ENCODE measurements at regions not wholly inside any gene's neighbourhood (a gene's known extent, or its start where the extent isn't known, plus 50 kb on each side); places are given as distances from the start of the nearest gene placed in this dataset.

GRCh38 chr21:31493350-31493880, 149.4 kb upstream of the TIAM1 start:
- peaks cover 5% of the 10 kb centered on the region for H3K9me3 Mint-ChIP-seq
- H3K4me3 Mint-ChIP-seq, result no peak overlapping the region
- intact Hi-C loops (cut with micrococcal nuclease), result no loop called here
- H3K27me3 Mint-ChIP-seq, result peaks cover 5% of the 10 kb centered on the region
- peaks cover 2% of the 10 kb centered on the region for H3K4me1 Mint-ChIP-seq
- DNase-seq, result no peak
- H3K27ac Mint-ChIP-seq, result no peak overlapping the region
- H3K36me3 Mint-ChIP-seq (ENCODE audit: low read depth), result no peaks in the 10 kb centered on the region

- Mint-ChIP-seq H3K4me3 (no peak overlapping the region), H3K27ac (no peak overlapping the region), H3K27me3 (peaks cover 5% of the 10 kb centered on the region), H3K36me3 (ENCODE audit: low read depth) (no peaks in the 10 kb centered on the region), H3K4me1 (peaks cover 2% of the 10 kb centered on the region), H3K9me3 (peaks cover 8% of the 10 kb centered on the region)
- no peak for DNase-seq
- intact Hi-C loops (cut with micrococcal nuclease), result no loop called here
Measured at GRCh38 chr21:31491617-31492016, 147.6 kb upstream of the TIAM1 start.

GRCh38 chr21:31490443-31490842, 146.4 kb upstream of the TIAM1 start:
- Mint-ChIP-seq H3K27me3 (peaks cover 5% of the 10 kb centered on the region), H3K9me3 (peaks cover 11% of the 10 kb centered on the region), H3K36me3 (ENCODE audit: low read depth) (no peaks in the 10 kb centered on the region), H3K27ac (no peak overlapping the region), H3K4me3 (no peak overlapping the region), H3K4me1 (peaks cover 2% of the 10 kb centered on the region)
- DNase-seq, result no peak
- intact Hi-C loops (cut with micrococcal nuclease), result no loop called here

GRCh38 chr21:31489726-31490125, 145.7 kb upstream of the TIAM1 start:
- intact Hi-C loops (cut with micrococcal nuclease), result no loop called here
- Mint-ChIP-seq H3K4me1 (peaks cover 2% of the 10 kb centered on the region), H3K4me3 (no peak overlapping the region), H3K27me3 (peaks cover 5% of the 10 kb centered on the region), H3K36me3 (ENCODE audit: low read depth) (no peaks in the 10 kb centered on the region), H3K9me3 (peaks cover 13% of the 10 kb centered on the region), H3K27ac (no peak overlapping the region)
- no peak for DNase-seq

GRCh38 chr21:31489014-31489413, 145.0 kb upstream of the TIAM1 start:
- intact Hi-C loops (cut with micrococcal nuclease), result no loop called here
- peaks cover 14% of the 10 kb centered on the region for H3K9me3 Mint-ChIP-seq
- H3K4me3 Mint-ChIP-seq, result no peak overlapping the region
- DNase-seq, result no peak
- peaks cover 2% of the 10 kb centered on the region for H3K27me3 Mint-ChIP-seq
- H3K27ac Mint-ChIP-seq, result no peak overlapping the region
- H3K36me3 Mint-ChIP-seq (ENCODE audit: low read depth), result no peaks in the 10 kb centered on the region
- peaks cover 2% of the 10 kb centered on the region for H3K4me1 Mint-ChIP-seq

- peaks cover 1% of the 10 kb centered on the region for H3K36me3 Mint-ChIP-seq (ENCODE audit: low read depth)
- H3K4me1 Mint-ChIP-seq, result no peaks in the 10 kb centered on the region
- H3K27me3 Mint-ChIP-seq, result peaks cover 5% of the 10 kb centered on the region
- intact Hi-C loops (cut with micrococcal nuclease), result no loop called here
- H3K27ac Mint-ChIP-seq, result no peak overlapping the region
- no peak overlapping the region for H3K4me3 Mint-ChIP-seq
- no peak for DNase-seq
- H3K9me3 Mint-ChIP-seq, result peaks cover 24% of the 10 kb centered on the region
Measured at GRCh38 chr21:31484219-31484618, 140.2 kb upstream of the TIAM1 start.

GRCh38 chr21:31483146-31483545, 139.1 kb upstream of the TIAM1 start:
- H3K9me3 Mint-ChIP-seq, result peaks cover 25% of the 10 kb centered on the region
- H3K36me3 Mint-ChIP-seq (ENCODE audit: low read depth), result peaks cover 2% of the 10 kb centered on the region
- H3K4me3 Mint-ChIP-seq, result no peak overlapping the region
- no peak for DNase-seq
- no peak overlapping the region for H3K27ac Mint-ChIP-seq
- H3K27me3 Mint-ChIP-seq, result peaks cover 8% of the 10 kb centered on the region
- intact Hi-C loops (cut with micrococcal nuclease), result no loop called here
- no peaks in the 10 kb centered on the region for H3K4me1 Mint-ChIP-seq

GRCh38 chr21:31482460-31482859, 138.4 kb upstream of the TIAM1 start:
- Mint-ChIP-seq H3K27me3 (peaks cover 11% of the 10 kb centered on the region), H3K4me3 (no peak overlapping the region), H3K9me3 (peaks cover 24% of the 10 kb centered on the region), H3K27ac (no peak overlapping the region), H3K36me3 (ENCODE audit: low read depth) (peaks cover 2% of the 10 kb centered on the region), H3K4me1 (no peaks in the 10 kb centered on the region)
- intact Hi-C loops (cut with micrococcal nuclease), result no loop called here
- no peak for DNase-seq

- DNase-seq, result no peak
- peaks cover 12% of the 10 kb centered on the region for H3K27me3 Mint-ChIP-seq
- no peak overlapping the region for H3K27ac Mint-ChIP-seq
- no peak overlapping the region for H3K4me3 Mint-ChIP-seq
- intact Hi-C loops (cut with micrococcal nuclease), result no loop called here
- peaks cover 21% of the 10 kb centered on the region for H3K9me3 Mint-ChIP-seq
- H3K36me3 Mint-ChIP-seq (ENCODE audit: low read depth), result peaks cover 2% of the 10 kb centered on the region
- H3K4me1 Mint-ChIP-seq, result no peaks in the 10 kb centered on the region
Measured at GRCh38 chr21:31480228-31480627, 136.2 kb upstream of the TIAM1 start.

- H3K27me3 Mint-ChIP-seq, result peaks cover 12% of the 10 kb centered on the region
- intact Hi-C loops (cut with micrococcal nuclease), result no loop called here
- H3K4me3 Mint-ChIP-seq, result no peak overlapping the region
- DNase-seq, result no peak
- H3K36me3 Mint-ChIP-seq (ENCODE audit: low read depth), result peaks cover 2% of the 10 kb centered on the region
- H3K4me1 Mint-ChIP-seq, result no peaks in the 10 kb centered on the region
- peaks cover 18% of the 10 kb centered on the region for H3K9me3 Mint-ChIP-seq
- no peak overlapping the region for H3K27ac Mint-ChIP-seq
Measured at GRCh38 chr21:31479714-31480113, 135.7 kb upstream of the TIAM1 start.

GRCh38 chr21:31479222-31479621, 135.2 kb upstream of the TIAM1 start:
- Mint-ChIP-seq H3K27ac (no peak overlapping the region), H3K27me3 (peaks cover 12% of the 10 kb centered on the region), H3K4me1 (no peaks in the 10 kb centered on the region), H3K4me3 (no peak overlapping the region), H3K9me3 (peaks cover 17% of the 10 kb centered on the region), H3K36me3 (ENCODE audit: low read depth) (peaks cover 2% of the 10 kb centered on the region)
- no peak for DNase-seq
- intact Hi-C loops (cut with micrococcal nuclease), result no loop called here

GRCh38 chr21:31476263-31477022, 132.4 kb upstream of the TIAM1 start:
- Mint-ChIP-seq H3K27ac (no peak overlapping the region), H3K4me1 (no peaks in the 10 kb centered on the region), H3K9me3 (peaks cover 10% of the 10 kb centered on the region), H3K4me3 (no peak overlapping the region), H3K36me3 (ENCODE audit: low read depth) (peaks cover 2% of the 10 kb centered on the region), H3K27me3 (peaks cover 12% of the 10 kb centered on the region)
- intact Hi-C loops (cut with micrococcal nuclease), result no loop called here
- DNase-seq, result no peak

GRCh38 chr21:31475223-31475622, 131.2 kb upstream of the TIAM1 start:
- intact Hi-C loops (cut with micrococcal nuclease), result no loop called here
- DNase-seq, result no peak
- no peaks in the 10 kb centered on the region for H3K4me1 Mint-ChIP-seq
- peaks cover 6% of the 10 kb centered on the region for H3K9me3 Mint-ChIP-seq
- peaks cover 12% of the 10 kb centered on the region for H3K27me3 Mint-ChIP-seq
- peaks cover 2% of the 10 kb centered on the region for H3K36me3 Mint-ChIP-seq (ENCODE audit: low read depth)
- H3K27ac Mint-ChIP-seq, result no peak overlapping the region
- H3K4me3 Mint-ChIP-seq, result no peak overlapping the region

GRCh38 chr21:31473685-31474345, 129.8 kb upstream of the TIAM1 start:
- Mint-ChIP-seq H3K4me1 (no peaks in the 10 kb centered on the region), H3K9me3 (no peaks in the 10 kb centered on the region), H3K27ac (no peak overlapping the region), H3K27me3 (peaks cover 6% of the 10 kb centered on the region), H3K4me3 (no peak overlapping the region), H3K36me3 (ENCODE audit: low read depth) (no peaks in the 10 kb centered on the region)
- no peak for DNase-seq
- intact Hi-C loops (cut with micrococcal nuclease), result no loop called here

Data from activated CD4-positive, alpha-beta T cell treated with anti-CD3 and anti-CD28 coated beads, Interleukin-2, amount 10 ng/mL, durations not matched to agents 24 days and 14 days (primary cell).